ENCODE measurements at regions not wholly inside any gene's neighbourhood (a gene's known extent, or its start where the extent isn't known, plus 50 kb on each side); places are given as distances from the start of the nearest gene placed in this dataset.

- TF ChIP-seq CTCF (conservative IDR thresholded peaks at IDR 0.05; ENCODE audit: low read length) (no peak), EZH2phosphoT487 (IDR thresholded peaks at IDR 0.05; ENCODE audit: borderline replicate concordance, low read depth, low read length) (no peak)
These were observed 915.5 kb upstream of the EPHA5 start for GRCh38 chr4:66585767-66586166.

All from OCI-LY7 (cell line).